ENCODE measurements at regions not wholly inside any gene's neighbourhood (a gene's known extent, or its start where the extent isn't known, plus 50 kb on each side); places are given as distances from the start of the nearest gene placed in this dataset.

DNA sequence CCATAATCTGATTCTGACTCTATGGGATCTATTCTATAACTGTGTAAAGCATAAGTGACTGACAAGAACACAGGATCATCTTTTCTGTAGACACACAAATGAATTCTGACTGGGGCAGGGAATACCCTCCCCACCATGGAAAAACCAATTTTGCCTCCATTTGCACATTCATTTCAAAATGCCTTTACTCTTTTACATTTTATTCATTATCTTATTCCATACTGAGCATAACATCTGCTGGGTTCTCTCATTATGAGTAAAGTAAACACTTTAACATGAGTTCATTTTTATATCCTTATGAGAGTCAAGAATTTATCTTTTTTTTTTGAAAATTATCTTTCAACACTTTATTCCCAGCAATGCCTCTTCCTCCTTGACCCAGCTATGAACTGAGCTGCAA, 163.5 kb downstream of the RNF152 start:
- no peak overlapping the region for H3K4me3 ChIP-seq (ENCODE audit: low read depth, low read length)
- TF ChIP-seq, protein P1, sequence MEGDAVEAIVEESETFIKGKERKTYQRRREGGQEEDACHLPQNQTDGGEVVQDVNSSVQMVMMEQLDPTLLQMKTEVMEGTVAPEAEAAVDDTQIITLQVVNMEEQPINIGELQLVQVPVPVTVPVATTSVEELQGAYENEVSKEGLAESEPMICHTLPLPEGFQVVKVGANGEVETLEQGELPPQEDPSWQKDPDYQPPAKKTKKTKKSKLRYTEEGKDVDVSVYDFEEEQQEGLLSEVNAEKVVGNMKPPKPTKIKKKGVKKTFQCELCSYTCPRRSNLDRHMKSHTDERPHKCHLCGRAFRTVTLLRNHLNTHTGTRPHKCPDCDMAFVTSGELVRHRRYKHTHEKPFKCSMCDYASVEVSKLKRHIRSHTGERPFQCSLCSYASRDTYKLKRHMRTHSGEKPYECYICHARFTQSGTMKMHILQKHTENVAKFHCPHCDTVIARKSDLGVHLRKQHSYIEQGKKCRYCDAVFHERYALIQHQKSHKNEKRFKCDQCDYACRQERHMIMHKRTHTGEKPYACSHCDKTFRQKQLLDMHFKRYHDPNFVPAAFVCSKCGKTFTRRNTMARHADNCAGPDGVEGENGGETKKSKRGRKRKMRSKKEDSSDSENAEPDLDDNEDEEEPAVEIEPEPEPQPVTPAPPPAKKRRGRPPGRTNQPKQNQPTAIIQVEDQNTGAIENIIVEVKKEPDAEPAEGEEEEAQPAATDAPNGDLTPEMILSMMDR (conservative IDR thresholded peaks at IDR 0.05; ENCODE audit: low read depth, low read length), result no peak
- no peak for DNase-seq (ENCODE audit: low read depth)

GRCh38 chr18:61727241-61728193, 165.3 kb downstream of the RNF152 start:
- TF ChIP-seq, protein P1 (conservative IDR thresholded peaks at IDR 0.05; ENCODE audit: low read depth, low read length), result no peak
- DNase-seq (ENCODE audit: low read depth), result no peak
- H3K4me3 ChIP-seq (ENCODE audit: low read depth, low read length), result no peak overlapping the region

DNA sequence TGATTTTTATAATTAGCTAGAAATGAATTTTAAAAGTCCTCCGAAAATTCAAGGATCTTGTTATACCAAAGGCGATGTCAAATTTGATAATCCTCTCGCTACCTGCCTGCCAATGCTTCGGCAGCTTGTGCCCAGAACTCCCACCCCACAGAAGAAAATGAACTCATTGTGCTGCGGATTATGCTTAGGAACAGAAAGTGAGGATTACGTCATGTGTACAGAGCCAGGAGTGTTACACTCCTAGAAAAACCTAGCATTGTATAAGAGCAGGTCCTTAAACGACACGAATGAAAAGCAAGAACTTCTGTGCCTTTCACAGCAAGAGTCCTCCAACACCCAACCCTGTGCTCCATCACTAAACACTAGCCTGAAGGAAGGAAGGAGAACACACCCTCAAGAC, 168.3 kb downstream of the RNF152 start:
- TF ChIP-seq, protein P1 (conservative IDR thresholded peaks at IDR 0.05; ENCODE audit: low read depth, low read length), result no peak
- no peak for DNase-seq (ENCODE audit: low read depth)
- H3K4me3 ChIP-seq (ENCODE audit: low read depth, low read length), result no peak overlapping the region

DNA sequence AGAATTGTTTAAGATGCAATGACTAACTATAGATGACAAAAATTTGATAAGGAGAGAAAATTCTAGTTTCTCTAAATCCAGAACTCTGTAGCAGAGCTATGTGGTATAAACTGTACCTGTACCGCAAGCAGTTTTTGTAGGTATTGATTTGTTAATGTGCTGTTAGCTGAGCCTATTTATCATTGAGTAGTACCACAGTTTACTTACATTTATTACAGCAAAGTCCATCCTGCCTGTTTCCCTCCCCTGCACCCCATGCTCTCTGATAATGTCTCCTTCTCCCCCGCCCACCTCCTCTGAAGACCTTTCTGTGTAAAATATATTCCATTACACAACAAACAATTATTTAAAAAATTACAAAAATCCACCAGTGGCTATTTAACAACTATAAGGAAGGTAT, 170.6 kb downstream of the RNF152 start:
- DNase-seq (ENCODE audit: low read depth), result no peak
- no peak overlapping the region for H3K4me3 ChIP-seq (ENCODE audit: low read depth, low read length)
- TF ChIP-seq, protein P1 (conservative IDR thresholded peaks at IDR 0.05; ENCODE audit: low read depth, low read length), result no peak

GRCh38 chr18:61720496-61720895, 172.3 kb downstream of the RNF152 start:
- no peak overlapping the region for H3K4me3 ChIP-seq (ENCODE audit: low read depth, low read length)
- TF ChIP-seq, protein P1 (conservative IDR thresholded peaks at IDR 0.05; ENCODE audit: low read depth, low read length), result no peak
- DNase-seq (ENCODE audit: low read depth), result no peak

DNA sequence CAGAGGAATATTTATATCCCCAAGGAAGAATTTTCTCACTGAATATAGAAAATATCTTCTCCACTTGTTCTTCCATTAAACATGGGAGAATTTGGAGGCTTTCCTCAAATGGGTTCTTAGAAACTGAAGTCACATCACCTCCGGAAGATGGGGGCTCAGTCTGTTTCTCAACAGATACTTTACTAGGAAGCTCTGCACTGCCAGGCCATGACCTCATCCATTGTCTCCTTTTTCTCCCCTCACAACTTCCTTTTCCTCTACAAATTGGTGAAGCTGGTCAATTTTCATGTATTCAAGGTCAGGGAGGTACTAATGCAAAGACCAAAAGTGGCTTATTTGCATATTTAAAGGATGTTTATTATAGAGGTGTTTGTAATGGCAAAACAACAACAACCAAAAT, 173.1 kb downstream of the RNF152 start:
- no peak for DNase-seq (ENCODE audit: low read depth)
- TF ChIP-seq, protein P1 (conservative IDR thresholded peaks at IDR 0.05; ENCODE audit: low read depth, low read length), result no peak
- H3K4me3 ChIP-seq (ENCODE audit: low read depth, low read length), result no peak overlapping the region

- DNase-seq (ENCODE audit: low read depth), result no peak
- TF ChIP-seq, protein P1 (conservative IDR thresholded peaks at IDR 0.05; ENCODE audit: low read depth, low read length), result no peak
- no peak overlapping the region for H3K4me3 ChIP-seq (ENCODE audit: low read depth, low read length)
Observed at GRCh38 chr18:61718944-61719343, 173.9 kb downstream of the RNF152 start.
